ENCODE measurements at regions not wholly inside any gene's neighbourhood (a gene's known extent, or its start where the extent isn't known, plus 50 kb on each side); places are given as distances from the start of the nearest gene placed in this dataset.

GRCh38 chr18:51514128-51514527 is 316.6 kb upstream of the MEX3C start:
- Mint-ChIP-seq H3K27me3 (ENCODE audit: low read depth) (no peaks in the 10 kb centered on the region), H3K9me3 (peaks cover 10% of the 10 kb centered on the region), H3K4me3 (no peak overlapping the region), H3K27ac (no peak overlapping the region), H3K4me1 (no peaks in the 10 kb centered on the region), H3K36me3 (no peaks in the 10 kb centered on the region)
- no peak for TF ChIP-seq CTCF (IDR thresholded peaks at IDR 0.05; ENCODE audit: unreplicated experiment)
- DNase-seq (ENCODE audit: low spot score in 2 of 2, unreplicated experiment in 2 of 2), result no peak

GRCh38 chr18:51516478-51517038 is 319.1 kb upstream of the MEX3C start:
- TF ChIP-seq CTCF (IDR thresholded peaks at IDR 0.05; ENCODE audit: unreplicated experiment), result no peak
- Mint-ChIP-seq H3K4me1 (no peaks in the 10 kb centered on the region), H3K9me3 (no peaks in the 10 kb centered on the region), H3K27ac (no peak overlapping the region), H3K4me3 (no peak overlapping the region), H3K36me3 (no peaks in the 10 kb centered on the region), H3K27me3 (ENCODE audit: low read depth) (peaks cover 2% of the 10 kb centered on the region)
- no peak for DNase-seq (ENCODE audit: low spot score in 2 of 2, unreplicated experiment in 2 of 2)

- H3K4me1 Mint-ChIP-seq, result no peaks in the 10 kb centered on the region
- no peak for DNase-seq (ENCODE audit: low spot score in 2 of 2, unreplicated experiment in 2 of 2)
- no peak overlapping the region for H3K27ac Mint-ChIP-seq
- H3K4me3 Mint-ChIP-seq, result no peak overlapping the region
- no peak for TF ChIP-seq CTCF (IDR thresholded peaks at IDR 0.05; ENCODE audit: unreplicated experiment)
- H3K27me3 Mint-ChIP-seq (ENCODE audit: low read depth), result peaks cover 2% of the 10 kb centered on the region
- H3K36me3 Mint-ChIP-seq, result no peaks in the 10 kb centered on the region
- H3K9me3 Mint-ChIP-seq, result no peaks in the 10 kb centered on the region
These were observed 322.1 kb upstream of the MEX3C start for GRCh38 chr18:51519571-51519970.

- Mint-ChIP-seq H3K36me3 (no peaks in the 10 kb centered on the region), H3K27ac (no peak overlapping the region), H3K9me3 (no peaks in the 10 kb centered on the region), H3K4me1 (no peaks in the 10 kb centered on the region), H3K4me3 (no peak overlapping the region), H3K27me3 (ENCODE audit: low read depth) (peaks cover 2% of the 10 kb centered on the region)
- DNase-seq (ENCODE audit: low spot score in 2 of 2, unreplicated experiment in 2 of 2), result no peak
- TF ChIP-seq CTCF (IDR thresholded peaks at IDR 0.05; ENCODE audit: unreplicated experiment), result no peak
These were observed 323.2 kb upstream of the MEX3C start for GRCh38 chr18:51520676-51521180.

GRCh38 chr18:51522338-51522737 is 324.9 kb upstream of the MEX3C start:
- Mint-ChIP-seq H3K36me3 (no peaks in the 10 kb centered on the region), H3K4me1 (no peaks in the 10 kb centered on the region), H3K27me3 (ENCODE audit: low read depth) (peaks cover 2% of the 10 kb centered on the region), H3K9me3 (no peaks in the 10 kb centered on the region), H3K4me3 (no peak overlapping the region), H3K27ac (no peak overlapping the region)
- TF ChIP-seq CTCF (IDR thresholded peaks at IDR 0.05; ENCODE audit: unreplicated experiment), result no peak
- DNase-seq (ENCODE audit: low spot score in 2 of 2, unreplicated experiment in 2 of 2), result no peak

- DNase-seq (ENCODE audit: low spot score in 2 of 2, unreplicated experiment in 2 of 2), result no peak
- Mint-ChIP-seq H3K9me3 (no peaks in the 10 kb centered on the region), H3K36me3 (no peaks in the 10 kb centered on the region), H3K4me3 (no peak overlapping the region), H3K27me3 (ENCODE audit: low read depth) (peaks cover 2% of the 10 kb centered on the region), H3K27ac (no peak overlapping the region), H3K4me1 (no peaks in the 10 kb centered on the region)
- no peak for TF ChIP-seq CTCF (IDR thresholded peaks at IDR 0.05; ENCODE audit: unreplicated experiment)
These were observed 325.3 kb upstream of the MEX3C start for GRCh38 chr18:51522821-51523220.

Data from mesothelial cell of epicardium (in vitro differentiated cells).